NCI-H2029 treated with DMSO at 0.1 percent for 48 hours (cell line): ENCODE measurements at regions not wholly inside any gene's neighbourhood (a gene's known extent, or its start where the extent isn't known, plus 50 kb on each side); places are given as distances from the start of the nearest gene placed in this dataset.
A peak's percentile ranks its signal among the peaks of the same experiment; 100 is the strongest.
"Not testable (repeated sequence)": the region's sequence is repeated elsewhere in the genome, so short reads cannot be mapped to it uniquely, and the experiment has no call there.

Source experiments
- DNase-seq: peaks from one replicate; lab custom pipeline; 2025; lab: John Stamatoyannopoulos, UW

DNA sequence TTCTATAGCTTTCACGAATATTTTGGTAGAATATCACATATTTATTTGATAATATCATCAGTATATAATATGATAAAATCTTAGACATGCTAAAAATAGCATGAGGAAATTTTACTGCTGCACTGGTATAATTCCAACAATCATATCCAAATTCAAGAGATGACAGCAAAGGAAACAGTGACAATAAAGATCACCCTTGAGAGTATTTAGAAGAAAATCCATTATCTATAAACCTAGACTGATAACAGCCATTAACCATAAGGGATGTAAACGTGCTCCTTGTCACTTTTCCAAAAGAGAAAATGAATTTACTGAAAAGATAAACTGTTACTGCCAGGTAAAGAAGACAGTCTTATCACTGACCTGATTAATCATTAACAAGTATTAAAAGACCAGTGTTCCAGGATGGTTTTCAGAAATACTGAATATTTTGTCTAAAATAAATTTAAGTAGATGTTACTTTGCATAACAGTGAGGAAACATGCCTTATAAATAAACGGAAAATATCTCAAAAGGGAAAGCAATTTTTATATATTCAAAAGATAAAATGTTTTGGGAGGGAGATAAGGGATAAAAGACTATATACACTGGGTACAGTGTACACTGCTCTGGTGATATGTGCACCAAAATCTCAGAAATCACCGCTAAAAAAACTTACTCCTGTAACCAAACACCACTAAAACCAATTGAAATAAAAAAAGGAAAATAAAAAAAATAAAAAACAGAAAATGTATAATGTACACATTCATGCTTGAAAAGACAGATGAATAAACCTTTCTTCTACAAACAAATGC, 1704.7 kb downstream of the HACE1 start:
- no peak for DNase-seq

DNA sequence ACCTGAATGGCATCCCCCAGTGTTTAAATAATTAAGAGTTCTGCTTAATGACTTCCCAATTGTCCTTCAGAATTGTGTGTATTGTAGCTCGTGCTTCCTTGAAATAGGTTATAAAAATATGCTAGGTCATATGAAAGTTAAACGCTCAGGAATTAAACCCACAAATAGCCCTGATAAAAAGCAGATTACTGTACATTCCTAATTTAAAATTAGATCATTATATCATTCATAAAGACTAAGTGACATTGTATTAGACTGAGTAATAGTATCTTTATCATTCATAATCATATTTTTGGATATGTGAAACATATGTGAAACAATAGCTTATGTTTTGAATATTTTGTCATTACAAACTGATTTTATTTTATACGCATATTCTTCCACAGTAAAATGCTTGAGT, 1706.7 kb downstream of the HACE1 start:
- DNase-seq = no peak

DNA sequence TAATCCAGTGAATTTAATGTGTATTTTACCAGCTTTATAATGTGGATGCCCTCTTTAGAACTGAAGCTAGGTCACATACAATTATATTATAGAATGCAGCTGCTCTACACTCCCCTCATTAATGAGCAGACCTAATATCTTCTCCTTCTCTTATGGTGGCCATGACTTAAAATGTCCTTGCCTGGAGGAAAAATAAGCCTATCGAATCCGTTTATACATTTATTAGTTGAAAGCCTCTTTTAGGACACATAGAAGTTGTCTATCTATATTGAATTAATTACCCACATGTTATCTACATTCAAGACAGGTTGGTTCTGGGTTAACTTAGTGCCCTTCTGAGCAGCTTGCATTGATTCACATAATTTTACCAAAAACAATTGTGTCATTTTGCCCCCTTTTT, 1716.8 kb downstream of the HACE1 start:
- DNase-seq = no peak

- DNase-seq = no peak
Measured at GRCh38 chr6:103140308-103141027, 1719.3 kb downstream of the HACE1 start.

DNA sequence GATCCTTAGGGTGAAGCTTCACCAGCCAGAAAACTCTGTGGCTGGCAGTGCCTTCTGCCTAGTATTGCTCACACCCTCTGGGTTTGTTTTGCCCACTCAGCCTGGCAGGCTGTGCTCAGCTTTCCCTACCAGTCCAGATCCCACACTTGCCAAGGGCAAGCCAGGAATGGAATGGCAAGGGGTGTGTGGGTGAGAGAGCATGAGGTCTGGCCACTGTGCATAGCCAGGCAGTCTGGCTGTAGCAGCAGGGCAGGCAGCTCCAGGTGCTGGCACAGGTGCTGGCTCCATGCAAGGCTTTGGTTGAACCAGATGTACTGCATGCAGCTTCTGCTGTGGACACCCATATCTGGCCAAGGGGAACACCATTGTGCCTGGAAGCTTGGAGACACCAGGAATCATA, 1720.3 kb downstream of the HACE1 start:
- DNase-seq = no peak

GRCh38 chr6:103124471-103124870, 1731.0 kb downstream of the GRIK2 start:
- DNase-seq = no peak

GRCh38 chr6:103122766-103123601, 1729.5 kb downstream of the GRIK2 start:
- DNase-seq = peak; percentile 78

DNA sequence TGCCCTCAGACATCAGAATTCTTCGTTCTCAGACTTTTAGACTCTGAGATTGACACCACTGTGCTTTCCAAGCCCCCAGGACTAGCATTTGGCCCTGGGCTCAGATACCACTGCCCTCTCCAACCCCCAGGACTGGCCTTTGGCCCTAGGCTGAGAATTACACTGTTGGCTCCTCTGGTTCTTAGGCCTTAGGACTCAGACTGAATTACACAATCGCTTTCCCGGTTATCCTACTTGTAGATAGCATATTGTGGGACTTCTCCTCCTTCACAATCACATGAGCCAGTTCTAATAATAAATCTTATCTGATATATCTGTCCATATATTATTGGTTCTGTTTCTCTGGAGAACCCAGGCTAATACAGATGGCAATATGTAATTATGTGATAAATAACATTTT, 1725.5 kb downstream of the GRIK2 start:
- DNase-seq = no peak

DNA sequence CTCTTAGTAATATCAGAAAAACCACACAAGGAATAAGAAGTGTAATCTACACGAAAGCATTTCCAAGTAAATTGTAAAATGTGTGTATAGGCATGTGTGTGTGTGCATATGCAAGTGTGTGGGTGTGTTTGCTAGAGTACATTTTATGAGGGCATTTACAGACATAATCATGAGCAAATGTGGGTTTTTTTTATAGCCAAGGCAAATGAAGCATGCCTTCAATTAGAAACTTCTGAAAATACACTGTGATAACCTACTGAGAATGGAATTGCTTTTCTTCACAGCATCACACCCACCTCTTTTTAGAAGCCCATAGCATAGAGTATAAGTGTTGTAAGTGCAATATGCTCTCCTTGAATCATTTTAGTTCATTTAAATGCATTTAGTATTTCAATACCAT, 1721.1 kb downstream of the GRIK2 start:
- DNase-seq = no peak

DNA sequence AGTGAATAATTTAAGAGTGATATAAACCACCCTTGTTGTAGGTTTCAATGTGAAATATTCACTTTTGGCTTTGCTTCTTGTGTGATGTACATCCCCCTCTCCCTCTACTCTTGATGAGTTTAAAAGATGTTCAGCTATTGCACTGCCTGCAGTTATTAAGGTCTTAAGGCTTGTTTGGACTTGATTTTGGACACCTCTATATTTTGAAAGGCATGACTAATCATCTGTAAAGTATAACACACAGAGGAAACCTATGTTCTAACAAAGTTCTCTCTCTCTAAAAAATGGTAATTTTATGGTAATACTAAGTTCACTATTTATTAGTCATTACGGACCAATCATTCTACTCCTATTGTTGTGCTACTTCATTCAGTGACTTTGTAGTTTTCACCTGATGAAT, 1719.9 kb downstream of the GRIK2 start:
- no peak for DNase-seq

GRCh38 chr6:103107985-103108384, 1714.5 kb downstream of the GRIK2 start:
- no peak for DNase-seq

DNA sequence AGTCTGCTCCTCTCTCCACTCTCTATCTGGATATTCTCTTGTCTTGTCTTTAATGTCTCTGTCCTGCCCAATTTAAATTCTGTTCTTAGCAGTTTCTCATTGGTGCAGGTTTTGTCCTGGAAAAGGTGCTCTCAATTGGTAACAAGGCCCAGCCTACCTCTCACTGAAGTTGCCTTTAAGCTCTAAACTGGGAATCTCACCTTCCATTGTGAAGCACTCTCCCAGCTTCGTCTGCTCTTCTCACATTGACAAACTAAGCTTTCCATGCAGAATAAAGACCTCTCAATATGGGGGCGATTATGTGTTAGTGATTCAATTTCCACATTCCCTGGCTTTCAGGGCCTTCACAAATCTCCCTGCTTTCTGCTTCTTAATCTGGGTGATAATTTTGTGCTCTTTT, 1712.2 kb downstream of the GRIK2 start:
- DNase-seq = no peak

GRCh38 chr6:103101267-103101666, 1707.8 kb downstream of the GRIK2 start:
- no peak for DNase-seq

GRCh38 chr6:103092414-103092813, 1698.9 kb downstream of the GRIK2 start:
- DNase-seq = not testable (repeated sequence)

GRCh38 chr6:103085801-103086200, 1692.3 kb downstream of the GRIK2 start:
- DNase-seq = no peak

DNA sequence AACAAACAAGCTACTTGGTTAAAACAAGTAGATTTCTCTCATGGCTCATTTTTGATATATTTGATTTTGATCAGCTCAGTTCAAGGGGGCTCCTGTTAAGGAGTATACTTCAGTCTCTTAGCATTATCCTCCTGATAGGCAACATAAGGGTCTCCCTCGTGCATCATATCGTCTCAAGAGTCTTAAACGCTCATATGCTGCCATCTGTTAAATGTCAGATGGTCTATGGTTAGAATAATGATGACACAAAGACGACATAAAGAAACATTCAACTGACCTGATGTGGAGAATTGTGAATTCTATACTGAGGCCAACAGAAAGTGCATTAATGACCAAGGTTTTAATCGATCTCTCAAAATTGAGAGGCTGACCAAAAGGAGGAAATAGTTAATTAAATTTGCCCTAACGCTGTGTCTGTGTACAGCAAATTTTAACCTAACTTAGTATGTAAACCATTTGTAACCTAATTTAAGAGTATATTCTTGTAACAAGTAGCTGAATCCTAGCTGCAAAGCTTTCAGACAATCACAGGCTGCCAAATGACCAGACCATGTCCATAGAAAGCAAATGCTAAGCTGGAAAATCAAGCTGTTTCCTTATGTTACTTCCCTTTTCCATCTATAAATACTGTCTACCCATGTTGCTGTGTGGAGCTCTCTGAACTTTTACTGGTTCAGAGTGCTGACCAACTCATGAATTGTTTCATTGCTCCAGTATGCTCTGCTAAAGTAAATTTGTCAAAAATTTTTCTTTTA, 1688.5 kb downstream of the GRIK2 start:
- no peak for DNase-seq

GRCh38 chr6:103081126-103081525, 1687.6 kb downstream of the GRIK2 start:
- DNase-seq = no peak

- DNase-seq = no peak
Measured at GRCh38 chr6:103080497-103080896, 1687.0 kb downstream of the GRIK2 start.

- DNase-seq = no peak
Measured at GRCh38 chr6:103079867-103080266, 1686.4 kb downstream of the GRIK2 start.

DNA sequence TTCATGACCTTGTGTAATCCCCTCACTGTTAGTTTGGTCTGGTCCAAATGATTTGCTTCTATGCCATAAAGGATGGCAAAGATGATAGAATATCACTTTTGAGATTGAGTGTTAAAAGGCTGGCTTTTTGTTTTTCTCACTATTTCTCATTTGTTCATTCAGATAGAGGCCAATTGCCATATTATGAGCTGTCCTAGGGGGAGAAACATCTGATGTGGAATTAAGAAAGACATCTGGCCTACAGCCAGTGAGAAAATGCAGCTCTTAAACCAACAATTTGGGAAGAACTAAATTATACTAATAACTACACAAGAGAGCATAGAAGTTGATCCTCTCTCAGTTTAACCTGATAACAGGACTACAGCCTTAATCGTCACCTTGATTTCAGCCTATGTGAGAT, 1668.6 kb downstream of the GRIK2 start:
- DNase-seq = no peak

DNA sequence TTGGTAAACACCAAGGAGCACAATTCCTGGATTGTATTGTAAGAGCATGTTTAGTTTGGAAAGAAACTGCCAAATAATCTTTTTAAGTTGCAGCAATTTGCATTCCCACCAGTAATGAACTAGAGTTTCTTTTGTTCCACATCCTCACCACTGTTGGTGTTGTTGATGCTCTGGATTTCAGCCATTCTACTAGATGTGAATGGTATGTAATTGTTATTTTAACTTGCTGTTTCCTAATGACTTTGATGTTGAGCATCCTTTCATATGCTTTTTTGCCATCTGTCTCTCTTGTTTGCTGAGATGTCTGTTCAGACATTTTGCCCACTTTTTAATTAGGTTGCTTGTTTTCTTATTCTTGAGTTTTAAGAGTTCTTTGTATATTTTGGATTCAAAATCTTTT, 1654.1 kb downstream of the GRIK2 start:
- DNase-seq = no peak

DNA sequence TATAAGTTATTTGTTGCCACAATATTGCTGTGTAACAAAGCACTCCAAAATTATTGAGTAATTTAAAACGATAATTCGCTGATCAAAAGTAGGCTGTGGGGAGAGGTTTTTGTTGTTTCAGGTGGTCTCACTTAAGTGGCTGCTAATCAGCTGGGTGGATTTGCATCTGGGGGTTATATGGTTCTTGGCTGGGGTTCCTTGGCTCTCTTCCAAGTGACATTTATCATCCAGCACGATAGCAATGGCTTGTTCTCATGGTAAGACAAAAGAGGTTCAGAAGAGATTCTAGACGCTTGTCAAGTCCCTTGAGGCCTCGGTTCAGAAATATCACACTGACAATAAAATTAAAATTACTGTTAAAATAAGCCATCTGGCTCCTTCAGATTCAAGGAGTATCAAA, 1648.8 kb downstream of the GRIK2 start:
- no peak for DNase-seq
